Smooth muscle cell (in vitro differentiated cells): ENCODE measurements at regions not wholly inside any gene's neighbourhood (a gene's known extent, or its start where the extent isn't known, plus 50 kb on each side); places are given as distances from the start of the nearest gene placed in this dataset.

Experiments
- DNase-seq: peaks from one replicate; lab custom pipeline; 2025; ENCODE audit not compliant: unreplicated experiment; lab: John Stamatoyannopoulos, UW
- H2AFZ ChIP-seq: fragments of 200-600 bp; sonication (generic); 2 replicates; pipeline ENCODE4 v1.6.0; 2016; ENCODE audit warnings: antibody characterized with exemption, low read depth, mild to moderate bottlenecking
- H3F3A ChIP-seq: fragments of 200-600 bp; sonication (generic); 2 replicates; pipeline ENCODE4 v1.6.0; 2017; ENCODE audit warnings: antibody characterized with exemption, low read depth
- H3K27ac ChIP-seq: fragments of 200-600 bp; sonication (generic); 2 replicates; pipeline ENCODE4 v1.5.1; 2016; ENCODE audit warnings: low read depth, mild to moderate bottlenecking
- H3K27me3 ChIP-seq: fragments of 200-600 bp; sonication (generic); 2 replicates; pipeline ENCODE4 v1.6.1; 2016; ENCODE audit warnings: low read depth, mild to moderate bottlenecking
- H3K36me3 ChIP-seq: fragments of 200-600 bp; sonication (generic); 2 replicates; pipeline ENCODE4 v1.5.1; 2016; ENCODE audit warnings: low read depth
- H3K4me1 ChIP-seq: fragments of 200-600 bp; sonication (generic); 2 replicates; pipeline ENCODE4 v1.5.1; 2016; ENCODE audit warnings: low read depth
- H3K4me2 ChIP-seq: fragments of 200-600 bp; sonication (generic); 2 replicates; pipeline ENCODE4 v1.6.0; 2016; ENCODE audit warnings: mild to moderate bottlenecking
- H3K4me3 ChIP-seq: fragments of 200-600 bp; sonication (generic); 2 replicates; pipeline ENCODE4 v1.5.1; 2016; ENCODE audit warnings: mild to moderate bottlenecking
- H3K79me2 ChIP-seq: fragments of 200-600 bp; sonication (generic); 2 replicates; pipeline ENCODE4 v1.6.0; 2016; ENCODE audit warnings: low read depth, mild to moderate bottlenecking
- H3K9ac ChIP-seq: fragments of 200-600 bp; sonication (generic); 2 replicates; pipeline ENCODE4 v1.6.0; 2016; ENCODE audit warnings: low read depth
- H3K9me3 ChIP-seq: fragments of 200-600 bp; sonication (generic); replicated peaks from 2 replicates; pipeline ENCODE4 v1.5.1; 2016; ENCODE audit warnings: low read depth
- H4K20me1 ChIP-seq: fragments of 200-600 bp; sonication (generic); 2 replicates; pipeline ENCODE4 v1.6.0; 2016; ENCODE audit warnings: low read depth
- WGBS: methylation state at CpG from one replicate; pipeline ENCODE4 v1.1.7; 2016; ENCODE audit warnings: low lambda C conversion rate; 5-methylcytosine and 5-hydroxymethylcytosine counted together
- TF ChIP-seq, protein P1 (sequence below): fragments of 200-600 bp; sonication (generic); IDR thresholded peaks from 2 replicates; pipeline ENCODE4 v1.5.1; 2017; ENCODE audit warnings: borderline replicate concordance, mild to moderate bottlenecking, antibody characterized with exemption; ENCODE audit not compliant: insufficient read depth, poor library complexity, severe bottlenecking

DNA sequence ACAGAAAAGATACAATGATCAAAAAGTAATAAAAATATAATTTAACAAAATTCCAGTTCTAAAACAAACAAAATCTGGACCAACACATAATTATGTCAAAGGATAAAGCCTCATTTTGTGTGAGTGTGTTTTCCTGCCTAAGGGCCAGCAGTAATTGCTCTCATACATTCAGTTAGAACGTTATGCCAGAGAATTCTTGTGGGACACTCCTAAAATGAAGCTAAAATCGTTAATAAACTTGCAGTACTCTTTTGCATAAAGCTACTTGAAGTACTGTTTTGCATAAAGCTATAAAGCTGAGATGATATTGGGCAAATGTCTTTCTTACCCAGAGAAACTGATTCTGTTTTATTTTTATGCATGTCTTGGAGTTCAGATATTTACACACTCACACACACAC lies 1072.3 kb downstream of the MAT2B start:
- Histone ChIP-seq H2AFZ (no peak overlapping the region), H3F3A (no peaks in the 10 kb centered on the region), H3K9ac (no peak overlapping the region), H3K9me3 (no peaks in the 10 kb centered on the region), H3K27ac (no peak overlapping the region), H3K4me2 (no peak overlapping the region), H3K27me3 (no peaks in the 10 kb centered on the region), H3K4me3 (no peak overlapping the region), H3K79me2 (no peaks in the 10 kb centered on the region), H3K4me1 (no peaks in the 10 kb centered on the region), H4K20me1 (no peaks in the 10 kb centered on the region), H3K36me3 (no peaks in the 10 kb centered on the region)
- TF ChIP-seq, protein P1, sequence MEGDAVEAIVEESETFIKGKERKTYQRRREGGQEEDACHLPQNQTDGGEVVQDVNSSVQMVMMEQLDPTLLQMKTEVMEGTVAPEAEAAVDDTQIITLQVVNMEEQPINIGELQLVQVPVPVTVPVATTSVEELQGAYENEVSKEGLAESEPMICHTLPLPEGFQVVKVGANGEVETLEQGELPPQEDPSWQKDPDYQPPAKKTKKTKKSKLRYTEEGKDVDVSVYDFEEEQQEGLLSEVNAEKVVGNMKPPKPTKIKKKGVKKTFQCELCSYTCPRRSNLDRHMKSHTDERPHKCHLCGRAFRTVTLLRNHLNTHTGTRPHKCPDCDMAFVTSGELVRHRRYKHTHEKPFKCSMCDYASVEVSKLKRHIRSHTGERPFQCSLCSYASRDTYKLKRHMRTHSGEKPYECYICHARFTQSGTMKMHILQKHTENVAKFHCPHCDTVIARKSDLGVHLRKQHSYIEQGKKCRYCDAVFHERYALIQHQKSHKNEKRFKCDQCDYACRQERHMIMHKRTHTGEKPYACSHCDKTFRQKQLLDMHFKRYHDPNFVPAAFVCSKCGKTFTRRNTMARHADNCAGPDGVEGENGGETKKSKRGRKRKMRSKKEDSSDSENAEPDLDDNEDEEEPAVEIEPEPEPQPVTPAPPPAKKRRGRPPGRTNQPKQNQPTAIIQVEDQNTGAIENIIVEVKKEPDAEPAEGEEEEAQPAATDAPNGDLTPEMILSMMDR, result no peak
- 65% methylated on average over 2 of the region's 2 CpGs for WGBS
- no peak for DNase-seq

DNA sequence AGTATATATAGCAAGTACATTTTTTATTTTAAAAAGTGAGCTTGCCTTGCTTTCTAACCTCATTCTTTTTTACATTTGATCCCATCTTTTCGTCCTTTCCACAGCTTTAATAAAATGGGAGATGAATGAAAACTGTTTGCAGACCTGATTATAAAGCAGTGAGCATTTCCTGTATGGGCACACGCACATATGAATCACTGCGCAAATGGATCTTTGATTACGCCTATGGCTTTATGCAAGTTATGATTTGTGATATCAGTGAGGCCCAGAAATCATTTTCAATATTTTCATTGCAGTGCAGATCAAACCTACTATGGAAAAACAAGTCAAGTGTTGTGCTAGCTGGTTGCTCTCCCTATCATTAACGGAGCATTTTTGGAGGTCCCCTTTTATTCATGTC lies 1073.0 kb downstream of the MAT2B start:
- Histone ChIP-seq H3K9ac (no peak overlapping the region), H3K79me2 (no peaks in the 10 kb centered on the region), H2AFZ (no peak overlapping the region), H3F3A (no peaks in the 10 kb centered on the region), H4K20me1 (no peaks in the 10 kb centered on the region), H3K4me2 (no peak overlapping the region), H3K9me3 (no peaks in the 10 kb centered on the region), H3K27me3 (no peaks in the 10 kb centered on the region), H3K4me3 (no peak overlapping the region), H3K36me3 (no peaks in the 10 kb centered on the region), H3K4me1 (no peaks in the 10 kb centered on the region), H3K27ac (no peak overlapping the region)
- no peak for DNase-seq
- TF ChIP-seq, protein P1, result no peak
- WGBS, result 89% methylated on average over 5 of the region's 5 CpGs

DNA sequence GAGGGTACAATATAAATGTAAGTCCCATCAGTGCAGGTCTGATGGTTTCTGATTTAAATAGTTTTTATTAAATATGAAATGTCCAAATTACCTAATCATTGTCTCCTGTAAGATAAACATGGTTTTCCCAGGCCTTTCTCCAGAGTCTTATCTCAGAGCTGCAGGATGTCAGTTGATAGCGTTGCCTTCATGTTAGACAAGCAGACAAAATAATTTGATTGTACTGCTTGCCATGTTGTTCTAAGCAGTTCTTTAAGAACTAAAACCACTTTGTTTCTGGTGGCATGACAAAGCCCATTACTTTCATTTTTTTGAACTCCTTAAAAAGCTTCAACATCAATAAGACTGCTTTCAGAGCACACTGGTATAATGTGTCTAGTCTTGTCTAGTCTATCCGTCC lies 1073.5 kb downstream of the MAT2B start:
- Histone ChIP-seq H3K79me2 (no peaks in the 10 kb centered on the region), H2AFZ (no peak overlapping the region), H3K4me3 (no peak overlapping the region), H3K27me3 (no peaks in the 10 kb centered on the region), H4K20me1 (no peaks in the 10 kb centered on the region), H3K4me2 (no peak overlapping the region), H3F3A (no peaks in the 10 kb centered on the region), H3K27ac (no peak overlapping the region), H3K9me3 (no peaks in the 10 kb centered on the region), H3K4me1 (no peaks in the 10 kb centered on the region), H3K36me3 (no peaks in the 10 kb centered on the region), H3K9ac (no peak overlapping the region)
- WGBS, result 85% methylated on average over 2 of the region's 2 CpGs
- DNase-seq, result no peak
- TF ChIP-seq, protein P1, result no peak

DNA sequence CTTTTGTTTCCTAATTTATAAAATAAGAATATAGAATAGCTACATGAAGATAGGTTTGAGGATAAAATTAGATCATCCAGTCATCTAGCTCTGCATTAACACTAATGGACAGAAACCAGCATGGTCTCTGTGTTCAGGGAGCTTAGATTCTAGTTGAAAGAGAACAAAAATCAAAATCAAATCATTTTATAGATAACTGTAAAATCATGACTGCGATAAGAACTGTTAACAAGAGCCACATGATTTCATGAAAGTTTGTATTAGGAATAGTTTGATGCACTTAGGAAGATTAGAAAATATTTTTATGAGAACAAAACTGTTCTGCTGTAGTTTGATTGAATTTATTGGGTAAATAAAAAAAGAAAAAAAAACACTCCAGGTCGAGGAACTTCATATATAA lies 1074.7 kb downstream of the MAT2B start:
- H2AFZ ChIP-seq, result no peak overlapping the region
- H4K20me1 ChIP-seq, result no peaks in the 10 kb centered on the region
- H3F3A ChIP-seq, result no peaks in the 10 kb centered on the region
- H3K27me3 ChIP-seq, result no peaks in the 10 kb centered on the region
- H3K27ac ChIP-seq, result no peak overlapping the region
- WGBS, result 91% methylated on average over 2 of the region's 2 CpGs
- H3K4me3 ChIP-seq, result no peak overlapping the region
- no peak overlapping the region for H3K9ac ChIP-seq
- H3K79me2 ChIP-seq, result no peaks in the 10 kb centered on the region
- H3K9me3 ChIP-seq, result no peaks in the 10 kb centered on the region
- no peaks in the 10 kb centered on the region for H3K4me1 ChIP-seq
- no peak overlapping the region for H3K4me2 ChIP-seq
- no peaks in the 10 kb centered on the region for H3K36me3 ChIP-seq
- DNase-seq, result no peak
- TF ChIP-seq, protein P1, result no peak
